GM18498 (cell line): ENCODE measurements at regions not wholly inside any gene's neighbourhood (a gene's known extent, or its start where the extent isn't known, plus 50 kb on each side); places are given as distances from the start of the nearest gene placed in this dataset.
"Not testable (repeated sequence)": the region's sequence is repeated elsewhere in the genome, so short reads cannot be mapped to it uniquely, and the experiment has no call there.

Source experiments
- ATAC-seq: cut with Tn5 transposase; IDR thresholded peaks from one replicate; pipeline ENCODE4 v1.9.1; 2021; ENCODE audit warnings: mild to moderate bottlenecking, moderate library complexity; ENCODE audit not compliant: unreplicated experiment

DNA sequence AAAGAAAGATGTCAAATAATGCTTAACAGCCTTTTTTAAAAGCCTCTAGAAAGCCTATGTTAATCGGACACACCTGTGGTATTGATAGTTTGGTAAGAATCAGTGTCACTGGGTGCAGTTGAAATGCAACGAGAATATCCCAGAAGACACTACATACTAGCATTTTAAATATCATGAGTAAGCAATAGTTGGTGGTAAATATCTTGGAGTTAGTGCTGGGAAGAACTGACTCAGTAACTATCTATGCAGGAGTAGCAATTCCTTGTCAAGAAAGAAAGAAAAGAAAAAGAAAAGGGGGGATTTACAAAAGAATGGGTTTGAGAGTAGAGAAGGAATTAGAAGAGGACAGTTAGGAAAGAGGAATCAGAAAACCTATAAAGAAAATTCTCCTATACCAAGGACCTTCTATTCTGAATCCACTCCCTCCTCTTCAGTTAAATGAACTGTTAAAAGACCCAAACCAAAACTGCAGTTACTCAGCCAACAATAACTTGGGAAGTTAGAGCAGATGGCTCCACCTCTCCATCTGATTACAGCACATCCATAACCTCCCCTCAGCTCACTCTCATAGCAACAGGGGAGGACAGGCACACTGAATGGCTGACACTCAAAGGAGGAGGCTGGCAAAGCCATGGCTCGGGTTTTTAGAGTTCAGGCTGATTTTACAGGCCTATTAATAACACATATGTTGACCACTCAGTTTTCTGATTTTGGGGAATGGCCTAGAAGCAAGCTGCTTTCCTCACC lies 207.6 kb upstream of the MDFIC2 start:
- no peak for ATAC-seq

DNA sequence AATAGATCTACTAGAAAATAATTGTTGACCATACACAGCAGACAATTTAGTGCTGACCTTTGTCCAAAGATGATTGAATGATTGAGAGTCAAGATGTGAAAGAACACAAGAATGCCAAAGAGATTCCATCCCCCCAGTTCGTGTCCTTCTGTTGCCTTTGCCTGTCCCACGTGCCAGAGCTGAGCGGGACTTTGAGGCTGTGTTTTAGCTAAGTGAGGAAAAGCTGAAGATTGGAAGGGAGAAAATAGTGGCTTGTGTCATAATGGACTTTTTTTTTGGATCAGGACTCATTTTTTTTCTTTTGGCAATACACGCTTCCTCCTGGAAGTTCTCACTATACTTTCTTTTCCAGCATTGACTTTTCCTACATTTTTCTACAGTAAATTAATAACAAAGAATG lies 206.6 kb upstream of the MDFIC2 start:
- ATAC-seq = no peak

DNA sequence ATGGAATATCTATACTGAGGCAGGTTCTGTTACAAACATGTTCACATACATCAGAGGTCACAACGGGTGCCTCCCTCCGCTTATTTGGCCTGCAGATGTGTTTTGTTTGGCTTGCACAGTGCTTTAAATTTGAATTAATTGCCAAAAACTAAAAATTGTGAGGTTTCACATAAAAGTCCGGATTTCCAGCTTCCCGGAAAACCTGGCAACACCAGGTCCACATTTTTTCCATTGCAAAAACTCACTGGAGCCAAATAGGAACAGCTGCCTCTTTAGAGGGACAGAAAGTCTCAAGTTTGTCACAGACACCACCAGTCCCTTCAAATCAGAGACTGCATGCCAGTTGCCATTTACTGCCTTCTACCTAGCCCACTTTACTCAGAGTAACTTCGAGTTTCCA lies 205.9 kb upstream of the MDFIC2 start:
- ATAC-seq = no peak

DNA sequence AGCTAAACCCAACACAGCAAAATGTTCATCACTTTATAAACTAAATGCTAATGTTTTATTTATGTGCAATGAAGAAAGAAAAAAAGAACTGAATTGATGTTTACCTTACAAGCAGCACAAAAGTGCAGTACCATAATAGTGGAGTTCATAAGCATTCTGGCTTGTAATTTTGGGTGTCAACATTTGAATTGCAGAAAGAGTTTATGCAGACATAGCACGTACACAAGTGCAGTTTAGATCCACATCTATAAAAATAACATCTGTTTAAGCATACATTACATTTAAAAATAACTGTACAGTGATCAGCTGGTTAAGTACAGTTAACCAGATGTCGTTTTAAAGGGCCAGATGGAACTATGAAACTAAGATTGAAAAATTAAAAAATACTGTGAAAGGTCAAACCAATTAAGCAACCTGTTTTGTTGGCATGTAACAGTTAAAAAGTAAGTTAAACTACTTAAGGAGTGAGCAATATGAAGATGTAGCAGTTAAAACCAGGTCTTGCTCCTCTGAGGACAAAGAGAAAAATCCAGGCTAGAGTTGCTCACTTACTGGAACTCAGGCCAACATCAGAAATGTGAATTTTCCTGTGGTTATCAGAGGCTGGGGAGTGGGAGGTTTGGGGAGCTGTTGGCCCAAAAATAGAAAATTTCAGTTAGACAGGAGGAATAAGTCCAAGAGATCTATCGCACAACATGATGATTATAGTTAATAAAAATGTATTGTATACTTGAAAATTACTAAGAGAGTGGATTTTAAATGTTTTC lies 204.9 kb upstream of the MDFIC2 start:
- ATAC-seq = no peak

DNA sequence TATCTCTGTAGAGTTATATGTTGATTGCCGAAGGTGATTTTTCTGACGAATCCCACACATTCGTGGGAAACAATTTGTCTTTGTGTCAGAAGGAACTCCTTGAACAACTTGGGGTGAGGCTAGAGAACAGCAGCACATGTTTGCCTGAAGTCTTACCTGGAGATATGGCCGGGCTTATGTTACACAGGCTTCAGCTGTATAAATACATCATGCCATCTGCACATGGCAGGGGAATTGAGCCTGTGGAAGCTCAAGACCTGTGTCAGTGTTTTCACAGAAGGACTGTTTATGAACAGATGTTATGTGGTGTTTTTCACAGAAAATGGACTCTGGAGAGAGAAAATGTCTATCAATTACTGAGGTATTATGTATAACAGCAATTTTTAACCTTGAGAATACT lies 203.6 kb upstream of the MDFIC2 start:
- no peak for ATAC-seq

DNA sequence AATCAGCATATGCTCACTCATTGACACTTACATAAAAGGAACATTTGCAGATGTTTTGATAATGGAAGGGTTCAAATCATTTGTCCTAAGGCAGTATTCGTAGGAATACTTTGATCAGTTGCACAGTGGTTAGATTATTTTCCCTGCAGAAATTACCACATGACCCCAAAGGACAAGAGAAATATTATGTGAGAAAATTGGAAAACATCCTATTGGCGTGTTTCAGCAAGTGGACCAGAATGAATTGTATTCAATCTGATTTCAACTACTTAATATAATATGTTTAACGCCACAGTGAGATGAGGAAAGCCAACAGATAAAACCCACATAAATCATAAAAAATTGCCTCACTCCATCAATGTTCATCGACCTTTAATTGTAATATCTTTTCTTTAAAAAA lies 195.0 kb upstream of the MDFIC2 start:
- ATAC-seq = no peak

DNA sequence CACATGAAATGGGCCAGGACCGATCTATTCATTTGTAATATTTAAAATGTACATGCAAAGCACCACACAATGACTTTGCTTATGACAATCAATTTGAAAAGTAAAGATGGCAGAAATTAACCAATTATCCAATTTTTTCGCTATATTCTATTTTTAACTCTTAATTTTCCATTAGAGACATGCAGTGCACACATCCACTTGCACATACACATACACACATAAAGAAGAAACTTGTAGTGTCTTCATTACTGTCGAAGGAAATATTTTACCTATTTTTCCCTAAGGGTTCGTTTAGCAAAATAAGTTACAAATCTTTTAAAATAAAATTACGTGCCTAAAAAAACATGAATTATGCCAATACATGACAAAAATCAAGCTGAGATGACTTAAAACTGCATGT lies 194.3 kb upstream of the MDFIC2 start:
- ATAC-seq = no peak

DNA sequence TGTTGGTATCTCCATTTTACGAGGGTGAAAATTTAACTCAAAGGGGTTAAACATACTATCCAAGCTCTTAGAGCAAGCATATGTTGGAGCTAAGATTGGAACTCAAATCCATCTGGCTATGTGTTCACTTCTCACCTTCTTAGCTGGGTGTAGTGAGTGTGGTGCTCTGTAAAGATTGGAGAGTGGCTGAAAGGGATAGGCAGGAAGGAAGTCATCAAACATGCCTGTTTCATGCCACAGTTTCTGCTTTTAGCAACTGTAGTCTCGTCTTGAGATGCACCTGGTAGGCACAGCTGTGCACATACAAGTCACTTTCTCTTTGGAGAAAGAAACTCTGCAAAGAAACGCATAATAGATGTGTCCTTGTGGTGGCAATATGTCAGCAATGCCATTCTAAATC lies 189.1 kb upstream of the MDFIC2 start:
- no peak for ATAC-seq

DNA sequence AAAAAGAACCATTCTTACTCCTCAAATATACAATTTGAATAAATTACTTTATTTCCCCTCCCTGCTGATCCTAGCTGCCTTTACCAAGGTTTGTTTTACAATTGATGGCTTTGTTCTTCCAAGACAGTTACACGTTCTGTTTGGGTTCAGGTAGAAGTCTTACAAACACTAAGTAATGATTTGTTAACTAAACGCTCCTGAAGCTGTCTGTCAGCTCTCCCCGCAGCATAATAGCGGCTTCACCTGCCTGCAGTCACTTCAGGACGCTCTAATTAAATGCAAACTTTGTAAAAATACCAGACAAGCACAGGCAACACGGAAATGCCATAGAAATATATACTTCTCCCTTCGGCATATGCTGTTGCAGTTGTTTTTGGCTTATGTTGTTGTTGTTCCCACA lies 176.4 kb upstream of the MDFIC2 start:
- no peak for ATAC-seq

DNA sequence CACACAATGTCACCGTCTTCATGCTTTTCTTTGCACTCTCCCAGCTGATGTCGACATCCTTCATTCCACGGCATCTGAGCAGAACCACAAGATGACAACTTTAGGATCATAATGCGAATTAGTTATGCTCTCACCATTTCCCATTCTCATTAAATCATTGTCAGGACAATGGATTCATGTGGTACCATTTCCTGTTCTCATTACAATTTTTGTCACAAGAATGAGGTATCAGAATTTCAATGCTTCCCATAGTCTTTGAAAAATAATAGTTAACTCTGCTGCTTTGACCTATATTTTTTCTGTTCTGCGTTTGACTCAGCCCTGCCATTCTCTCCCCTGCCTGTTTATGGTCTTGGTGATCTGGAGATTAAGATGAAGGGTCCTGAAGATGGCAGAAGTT lies 175.7 kb upstream of the MDFIC2 start:
- no peak for ATAC-seq

DNA sequence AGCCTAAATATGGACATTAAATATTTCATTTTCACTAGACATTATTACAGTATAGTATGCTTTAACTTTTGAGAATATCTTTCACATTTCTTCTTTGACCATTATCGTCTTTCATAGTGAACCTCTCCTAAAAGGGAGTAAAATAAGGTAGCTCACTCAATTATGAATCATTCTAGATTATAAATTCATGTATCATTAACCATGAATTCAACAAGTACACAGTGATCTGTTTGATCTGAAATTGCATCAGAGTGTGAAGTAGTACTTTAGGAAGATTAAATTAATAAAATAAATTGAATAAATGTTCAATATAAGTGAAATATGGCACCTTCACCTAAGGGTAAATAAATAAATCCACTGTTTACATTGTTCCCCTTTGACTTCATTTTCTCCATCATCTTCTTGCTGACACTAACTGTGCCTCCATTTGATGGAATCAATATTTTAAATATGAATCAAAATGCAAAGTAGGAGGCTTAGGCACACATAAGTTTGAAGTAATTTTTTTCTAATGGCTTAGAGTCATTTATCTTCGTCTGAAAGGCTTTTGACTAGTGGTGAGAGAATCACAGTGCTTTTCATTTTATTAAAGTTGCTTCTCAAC lies 174.1 kb upstream of the MDFIC2 start:
- ATAC-seq = no peak

DNA sequence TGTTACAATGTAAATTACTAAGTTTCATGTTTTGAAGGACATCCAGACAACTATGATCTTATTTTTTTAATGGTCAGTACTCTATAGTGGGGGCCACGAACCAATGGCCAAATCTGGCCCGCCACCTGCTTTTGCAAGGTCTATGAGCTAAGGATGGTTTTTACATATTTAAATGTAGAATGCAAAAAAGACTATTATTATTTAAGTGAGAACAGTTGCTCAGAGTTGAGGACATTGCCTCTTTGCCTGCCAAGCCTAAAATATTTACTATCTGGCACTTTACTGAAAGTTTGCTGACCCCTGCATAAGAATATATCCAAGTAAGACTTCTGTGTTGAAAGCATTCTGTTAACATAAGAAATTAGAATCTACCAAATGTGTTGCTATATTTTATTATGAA lies 163.7 kb upstream of the MDFIC2 start:
- ATAC-seq = no peak

DNA sequence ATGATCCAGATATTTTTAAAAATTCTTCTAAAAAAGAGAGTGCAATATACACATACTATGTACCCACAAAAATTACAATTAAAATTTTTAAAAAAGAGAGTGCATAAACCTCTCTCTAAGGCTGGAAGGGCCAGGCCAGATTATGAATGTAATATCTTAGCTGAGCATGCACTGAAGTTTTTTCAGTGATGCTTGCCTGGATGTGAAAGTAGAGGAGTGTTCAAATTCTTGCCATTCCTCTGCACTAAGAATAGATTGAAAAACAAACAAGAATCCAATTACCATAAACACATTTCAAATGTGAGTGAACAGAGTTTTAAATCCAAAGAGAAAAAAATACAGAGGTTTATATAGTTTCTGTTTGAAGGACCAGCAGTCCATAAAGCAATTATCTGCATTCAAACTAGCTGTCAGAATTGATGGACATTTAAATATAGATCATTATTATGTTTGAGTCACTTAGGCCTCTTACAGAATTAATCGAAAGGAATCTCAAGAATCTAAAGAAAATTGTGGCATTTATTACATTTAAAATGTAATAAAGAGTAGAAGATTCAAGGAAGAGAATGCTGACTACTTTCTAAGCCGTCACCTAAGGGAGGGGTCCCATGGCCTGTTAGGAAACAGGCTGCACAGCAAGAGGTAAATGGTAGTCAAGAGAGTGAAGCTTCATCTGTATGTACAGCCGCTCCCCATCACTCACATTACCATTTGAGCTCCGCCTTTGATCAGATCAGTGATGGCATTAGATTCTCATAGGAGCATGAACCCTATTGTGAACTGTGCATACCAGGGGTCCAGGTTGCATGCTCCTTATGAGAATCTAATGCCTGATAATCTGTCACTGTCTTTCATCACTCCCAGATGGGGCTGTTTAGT lies 159.3 kb upstream of the MDFIC2 start:
- ATAC-seq = no peak

DNA sequence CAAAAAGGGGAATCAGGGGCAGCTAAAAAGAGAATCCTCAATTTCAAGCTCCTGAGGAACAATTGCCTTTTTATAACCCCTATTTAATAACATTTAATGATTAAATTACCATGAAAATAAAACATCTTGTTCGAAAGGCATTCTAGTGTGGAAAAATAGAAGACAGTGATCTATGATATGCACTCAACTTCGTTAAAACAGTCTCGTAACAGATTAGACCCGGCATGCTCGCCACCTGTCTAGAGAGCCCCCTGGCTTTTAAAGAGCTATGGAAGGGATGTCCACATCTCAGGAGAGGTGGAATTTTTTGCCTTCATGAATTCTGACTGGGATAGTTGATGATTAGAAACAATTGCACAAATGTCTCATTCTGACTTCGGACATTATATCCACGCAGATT lies 153.7 kb upstream of the MDFIC2 start:
- no peak for ATAC-seq

DNA sequence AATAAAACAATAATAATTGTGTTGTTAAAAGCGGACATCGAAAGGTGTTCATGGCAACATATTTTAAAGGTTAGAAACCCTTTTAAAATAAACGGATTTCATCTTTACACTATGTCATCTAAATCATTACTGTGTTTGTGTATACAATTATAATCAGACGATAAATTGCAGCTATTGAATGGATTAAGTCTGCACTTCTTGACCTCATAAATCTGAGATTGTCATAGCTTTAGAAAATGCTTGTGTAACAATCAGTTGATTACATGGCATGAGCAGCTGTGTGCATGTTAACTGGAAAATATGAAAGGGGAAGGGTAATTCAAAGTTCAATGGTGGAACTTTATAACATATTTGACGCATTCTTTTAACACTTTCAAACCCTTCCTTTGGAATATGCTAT lies 152.4 kb upstream of the MDFIC2 start:
- ATAC-seq = no peak

DNA sequence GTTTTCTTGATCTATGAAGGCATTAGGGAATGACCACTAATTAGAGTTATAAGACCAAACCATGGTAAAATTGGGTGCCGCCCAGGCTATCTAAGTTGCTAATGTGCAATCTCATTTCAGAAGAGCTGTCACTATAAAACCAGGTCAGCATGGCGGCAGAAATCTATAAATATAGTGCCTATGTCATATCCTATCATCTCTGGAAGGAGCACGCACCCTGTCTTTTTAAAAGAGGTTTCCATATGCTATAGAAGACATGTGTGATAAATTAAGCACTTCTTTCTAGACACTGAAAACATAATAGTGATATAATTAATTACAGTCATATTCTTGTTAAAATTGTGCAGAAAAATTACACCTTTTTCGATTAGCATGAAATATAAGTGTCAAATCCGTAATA lies 152.0 kb upstream of the MDFIC2 start:
- no peak for ATAC-seq

DNA sequence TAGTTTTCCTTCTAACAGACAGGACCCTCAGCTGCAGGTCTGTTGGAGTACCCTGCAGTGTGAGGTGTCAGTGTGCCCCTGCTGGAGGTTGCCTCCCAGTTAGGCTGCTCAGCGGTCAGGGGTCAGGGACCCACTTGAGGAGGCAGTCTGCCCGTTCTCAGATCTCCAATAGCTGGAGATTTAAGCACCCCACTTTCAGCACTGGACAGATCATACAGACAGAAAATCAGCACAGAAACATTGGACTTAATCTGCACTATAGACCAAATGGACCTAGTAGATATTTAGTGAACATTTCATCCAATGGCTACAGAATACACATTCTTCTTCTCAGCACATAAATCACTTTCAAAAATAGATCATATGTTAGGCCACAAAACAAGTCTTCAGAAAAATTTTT lies 137.8 kb upstream of the MDFIC2 start:
- ATAC-seq = not testable (repeated sequence)

DNA sequence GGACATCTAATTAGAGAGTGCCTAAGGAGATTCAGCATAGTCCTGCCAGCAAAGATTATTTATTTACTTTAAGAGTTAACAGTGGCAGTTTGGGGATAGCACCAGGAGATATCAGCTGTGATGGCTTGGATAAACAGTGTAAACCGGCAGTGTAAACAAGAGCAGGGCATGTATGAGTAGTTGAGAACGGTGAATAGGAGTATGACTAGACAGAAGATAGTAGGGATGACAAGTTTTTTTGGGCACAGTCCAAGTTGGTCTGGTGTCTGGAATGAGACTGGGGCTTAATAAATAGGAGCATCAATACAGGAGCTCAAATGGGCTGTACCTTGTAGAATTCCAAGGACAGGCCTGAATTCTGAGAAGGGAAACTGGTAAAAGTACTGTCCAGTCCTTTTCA lies 123.0 kb upstream of the MDFIC2 start:
- ATAC-seq = not testable (repeated sequence)

DNA sequence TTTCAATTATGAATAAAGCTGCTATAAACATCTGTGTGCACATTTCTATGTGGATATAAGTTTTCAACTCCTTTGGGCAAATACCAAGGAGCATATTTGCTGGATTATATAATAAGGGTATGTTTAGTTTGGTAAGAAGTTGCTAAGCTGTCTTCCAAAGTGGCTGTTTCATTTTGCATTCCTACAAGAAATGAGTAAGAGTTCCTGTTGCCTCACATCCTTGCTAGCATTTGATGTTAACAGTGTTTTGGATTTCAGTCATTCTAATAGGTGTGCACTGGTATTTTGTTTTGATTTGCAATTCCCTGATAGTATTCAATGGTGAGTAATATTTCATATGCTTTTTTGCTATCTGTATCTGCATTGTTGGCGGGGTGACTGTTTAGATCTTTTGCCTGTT lies 120.7 kb upstream of the MDFIC2 start:
- no peak for ATAC-seq

DNA sequence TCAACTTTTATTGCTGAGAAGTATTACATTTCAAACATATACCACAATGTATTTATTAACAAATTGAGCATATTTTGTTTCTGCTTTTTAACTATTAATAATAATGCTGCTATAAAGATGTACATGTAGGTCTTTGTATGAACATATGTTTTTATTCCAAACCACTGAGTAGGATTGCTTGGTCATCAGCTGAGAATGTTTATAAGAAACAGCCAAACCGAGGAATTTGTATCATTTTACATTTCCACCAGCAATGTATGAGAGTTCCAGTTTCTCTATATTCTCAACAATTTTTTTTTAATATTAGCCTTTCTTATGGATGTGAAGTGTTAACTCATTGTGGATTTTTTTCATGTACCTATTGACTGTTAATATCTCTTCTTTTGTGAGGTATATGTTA lies 119.5 kb upstream of the MDFIC2 start:
- no peak for ATAC-seq

DNA sequence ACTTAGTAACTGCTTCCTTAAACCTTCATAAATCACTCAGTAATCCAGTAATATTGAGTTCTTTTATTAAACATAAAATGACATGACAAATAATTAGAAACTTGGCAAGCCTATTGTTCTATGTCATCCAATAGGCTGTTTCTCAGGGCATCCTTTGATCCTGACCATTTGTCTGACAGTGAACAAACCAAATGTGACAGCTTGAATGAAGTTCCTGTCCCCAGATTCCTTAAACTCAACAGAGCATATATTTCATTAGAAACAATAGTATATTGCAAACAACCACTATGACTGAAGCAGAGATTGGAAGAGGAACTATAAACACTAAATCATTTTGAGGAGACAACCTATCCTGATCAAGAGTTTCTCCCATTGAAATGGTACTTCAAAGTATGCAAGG lies 113.6 kb upstream of the MDFIC2 start:
- no peak for ATAC-seq
